Erythroblast (primary cell): ENCODE measurements at regions not wholly inside any gene's neighbourhood (a gene's known extent, or its start where the extent isn't known, plus 50 kb on each side); places are given as distances from the start of the nearest gene placed in this dataset.
"Not testable (repeated sequence)": the region's sequence is repeated elsewhere in the genome, so short reads cannot be mapped to it uniquely, and the experiment has no call there.

Experiments used
- DNase-seq, 2 experiments: peaks; one replicate each; lab custom pipeline; 2025; lab: John Stamatoyannopoulos, UW
- GATA1 ChIP-seq: IDR thresholded peaks from 2 replicates; pipeline ENCODE4 v1.6.1; 2011; ENCODE audit warnings: low read depth, mild to moderate bottlenecking, control low read depth, low read length, moderate library complexity
- POLR2A ChIP-seq: IDR thresholded peaks from 2 replicates; pipeline ENCODE4 v1.6.1; 2011; ENCODE audit warnings: mild to moderate bottlenecking, low read length

GRCh38 chr4:82124365-82124764 lies 249.4 kb downstream of the HNRNPD start:
- TF ChIP-seq GATA1 (no peak), POLR2A (no peak)
- no peak for DNase-seq

- TF ChIP-seq GATA1 (no peak), POLR2A (no peak)
- no peak for DNase-seq
Measured at GRCh38 chr4:82123934-82124333, 249.9 kb downstream of the HNRNPD start.

GRCh38 chr4:82115183-82115582 lies 258.6 kb downstream of the HNRNPD start:
- DNase-seq, result not testable (repeated sequence)

GRCh38 chr4:82108506-82108905 lies 265.3 kb downstream of the HNRNPD start:
- TF ChIP-seq POLR2A (no peak), GATA1 (no peak)
- DNase-seq, result no peak

GRCh38 chr4:82104578-82104977 lies 269.2 kb downstream of the HNRNPD start:
- no peak for TF ChIP-seq GATA1
- TF ChIP-seq POLR2A, result no peak
- no peak for DNase-seq

DNA sequence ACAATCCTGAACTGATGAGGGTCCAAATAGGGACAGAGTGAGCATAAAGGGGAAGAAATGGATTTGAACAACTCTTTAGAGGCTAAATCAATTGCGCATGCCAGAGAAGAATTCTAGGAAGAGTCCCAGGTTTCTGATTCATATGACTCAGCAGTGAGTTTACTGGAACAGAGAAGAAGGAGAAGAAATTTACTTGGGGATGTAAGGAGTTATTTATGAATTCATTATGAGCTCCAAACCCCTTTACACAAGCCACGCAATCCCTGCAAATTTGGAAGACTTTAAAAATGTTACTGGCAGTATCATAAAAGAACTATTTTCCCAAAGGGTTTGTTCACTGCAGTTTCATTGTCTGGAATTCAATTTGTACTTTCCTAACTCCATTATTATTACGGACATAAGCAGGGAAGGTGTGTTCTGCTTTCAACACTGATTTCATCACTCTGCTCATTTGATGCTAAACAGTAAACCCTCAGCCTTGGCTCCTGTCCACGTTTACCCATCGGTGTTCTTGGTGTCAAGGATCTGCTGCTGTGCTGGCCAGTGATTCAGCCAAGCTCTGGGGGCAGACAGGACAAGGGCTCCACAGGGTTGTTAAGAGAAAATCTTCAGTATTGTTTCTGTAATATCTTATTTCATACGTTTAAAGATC lies 273.7 kb downstream of the HNRNPD start:
- DNase-seq, result no peak
- TF ChIP-seq POLR2A (no peak), GATA1 (no peak)

GRCh38 chr4:82097504-82097903 lies 276.3 kb downstream of the HNRNPD start:
- TF ChIP-seq POLR2A (no peak), GATA1 (no peak)
- DNase-seq, result no peak

- no peak for DNase-seq
- no peak for TF ChIP-seq GATA1
- no peak for TF ChIP-seq POLR2A
Measured at GRCh38 chr4:82090717-82091116, 283.1 kb downstream of the HNRNPD start.

DNA sequence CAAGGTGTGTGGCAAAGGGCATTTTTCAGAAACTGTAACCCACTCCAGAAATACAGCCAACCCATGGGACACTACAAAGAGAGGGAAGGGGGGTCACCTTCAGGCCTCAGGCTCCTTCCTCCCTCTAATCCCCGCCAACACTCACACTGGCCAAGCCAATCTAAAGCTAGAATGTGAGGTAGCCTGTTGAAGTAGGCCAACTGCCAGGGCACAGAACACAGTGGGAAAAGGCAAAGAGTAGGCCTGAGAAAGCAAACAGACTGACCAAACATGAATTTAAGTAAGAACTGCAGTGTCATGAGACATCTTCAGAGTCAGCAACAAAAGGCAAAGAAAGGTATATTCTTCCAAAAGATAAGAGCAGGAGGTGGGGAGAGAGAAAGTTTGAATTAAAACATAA lies 289.0 kb downstream of the HNRNPD start:
- no peak for TF ChIP-seq POLR2A
- no peak for TF ChIP-seq GATA1
- DNase-seq, result no peak

DNA sequence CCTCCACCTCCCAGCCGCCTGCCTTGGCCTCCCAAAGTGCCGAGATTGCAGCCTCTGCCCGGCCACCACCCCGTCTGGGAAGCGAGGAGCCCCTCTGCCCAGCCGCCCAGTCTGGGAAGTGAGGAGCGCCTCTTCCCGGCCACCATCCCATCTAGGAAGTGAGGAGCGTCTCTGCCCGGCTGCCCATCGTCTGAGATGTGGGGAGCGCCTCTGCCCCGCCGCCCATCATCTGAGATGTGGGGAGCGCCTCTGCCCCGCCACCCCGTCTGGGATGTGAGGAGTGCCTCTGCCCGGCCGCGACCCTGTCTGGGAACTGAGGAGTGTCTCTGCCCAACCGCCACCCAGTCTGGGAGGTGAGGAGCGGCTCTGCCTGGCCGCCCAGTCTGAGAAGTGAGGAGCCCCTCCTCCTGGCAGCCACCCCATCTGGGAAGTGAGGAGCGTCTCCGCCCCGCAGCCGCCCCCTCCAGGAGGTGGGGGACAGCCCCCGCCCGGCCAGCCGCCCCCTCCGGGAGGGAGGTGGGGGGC lies 296.3 kb downstream of the HNRNPD start:
- not testable (repeated sequence) for DNase-seq

DNA sequence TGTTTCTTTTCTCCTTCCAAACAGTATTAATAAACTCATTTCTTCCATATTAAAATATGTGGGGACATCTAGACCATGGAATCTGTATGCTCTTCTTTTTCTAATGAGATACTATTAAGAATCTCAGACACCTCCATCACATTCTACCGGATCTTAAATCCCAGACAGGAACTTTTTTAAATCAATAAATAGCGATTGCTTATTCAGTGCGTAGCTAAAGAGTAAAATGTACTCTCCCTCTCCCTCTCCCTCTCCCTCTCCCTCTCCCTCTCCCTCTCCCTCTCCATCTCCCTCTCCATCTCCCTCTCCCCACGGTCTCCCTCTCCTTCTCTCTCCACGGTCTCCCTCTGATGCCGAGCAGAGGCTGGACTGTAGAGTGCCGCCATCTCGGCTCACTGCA lies 297.0 kb downstream of the HNRNPD start:
- TF ChIP-seq GATA1 (no peak), POLR2A (no peak)
- DNase-seq, result no peak

GRCh38 chr4:82076359-82076758 lies 297.4 kb downstream of the HNRNPD start:
- no peak for DNase-seq
- TF ChIP-seq POLR2A (no peak), GATA1 (no peak)

- no peak for TF ChIP-seq GATA1
- no peak for TF ChIP-seq POLR2A
- DNase-seq, result no peak
Measured at GRCh38 chr4:82071951-82072350, 301.8 kb downstream of the HNRNPD start.

GRCh38 chr4:82069883-82070638 lies 303.7 kb downstream of the HNRNPD start:
- no peak for DNase-seq
- TF ChIP-seq POLR2A (no peak), GATA1 (no peak)

- DNase-seq, result no peak
- TF ChIP-seq GATA1 (no peak), POLR2A (no peak)
Measured at GRCh38 chr4:82063017-82063416, 310.8 kb downstream of the HNRNPD start.
